H9 (cell line): ENCODE measurements at regions not wholly inside any gene's neighbourhood (a gene's known extent, or its start where the extent isn't known, plus 50 kb on each side); places are given as distances from the start of the nearest gene placed in this dataset.

Experiments used
- DNase-seq: peaks from one replicate; pipeline ENCODE4 v3.0.0-alpha.2; 2017
- H2AFZ ChIP-seq: one replicate; pipeline ENCODE4 v1.6.1; 2013; ENCODE audit warnings: mild to moderate bottlenecking, low read length, control low read depth, moderate library complexity
- H2AK5ac ChIP-seq: 2 replicates; pipeline ENCODE4 v1.6.1; 2013; ENCODE audit warnings: low read length, control low read depth, mixed read lengths; ENCODE audit not compliant: insufficient read length
- H2BK120ac ChIP-seq: one replicate; pipeline ENCODE4 v1.6.1; 2013; ENCODE audit warnings: low read depth, mild to moderate bottlenecking, low read length, control low read depth, inconsistent platforms; ENCODE audit not compliant: poor library complexity, severe bottlenecking
- H2BK12ac ChIP-seq: 2 replicates; pipeline ENCODE4 v1.6.1; 2013; ENCODE audit warnings: low read length, control low read depth, mixed read lengths, low read depth; ENCODE audit not compliant: insufficient read length
- H2BK15ac ChIP-seq: 2 replicates; pipeline ENCODE4 v1.6.1; 2013; ENCODE audit warnings: low read depth, low read length, control low read depth
- H2BK20ac ChIP-seq: one replicate; pipeline ENCODE4 v1.6.1; 2013; ENCODE audit warnings: low read depth, mild to moderate bottlenecking, low read length, control low read depth, inconsistent platforms; ENCODE audit not compliant: poor library complexity, severe bottlenecking
- H2BK5ac ChIP-seq: 2 replicates; pipeline ENCODE4 v1.6.1; 2013; ENCODE audit warnings: low read length, control low read depth, mixed read lengths; ENCODE audit not compliant: insufficient read length
- H3K14ac ChIP-seq: 2 replicates; pipeline ENCODE4 v1.6.1; 2013; ENCODE audit warnings: low read length, control low read depth; ENCODE audit not compliant: insufficient read depth
- H3K18ac ChIP-seq: 2 replicates; pipeline ENCODE4 v1.6.1; 2013; ENCODE audit warnings: low read depth, mild to moderate bottlenecking, mixed read lengths, low read length, control low read depth; ENCODE audit not compliant: insufficient read length
- H3K23ac ChIP-seq: 2 replicates; pipeline ENCODE4 v1.6.1; 2013; ENCODE audit warnings: low read length, control low read depth, mixed read lengths, low read depth; ENCODE audit not compliant: insufficient read length
- H3K23me2 ChIP-seq: 2 replicates; pipeline ENCODE4 v1.6.1; 2013; ENCODE audit warnings: low read depth, mild to moderate bottlenecking, mixed read lengths, low read length, control low read depth; ENCODE audit not compliant: insufficient read length, poor library complexity, severe bottlenecking
- H3K27ac ChIP-seq: 2 replicates; pipeline ENCODE4 v1.5.1; 2013; ENCODE audit warnings: low read length, control low read depth, mixed read lengths, low read depth; ENCODE audit not compliant: insufficient read length
- H3K27me3 ChIP-seq: 2 replicates; pipeline ENCODE4 v1.6.1; 2013; ENCODE audit warnings: low read length, control low read depth, inconsistent platforms; ENCODE audit not compliant: insufficient read depth
- H3K4ac ChIP-seq: 2 replicates; pipeline ENCODE4 v1.6.1; 2013; ENCODE audit warnings: low read depth, mild to moderate bottlenecking, control low read depth, inconsistent platforms, low read length, moderate library complexity
- H3K4me1 ChIP-seq: 2 replicates; pipeline ENCODE4 v1.6.1; 2013; ENCODE audit warnings: low read length, control low read depth, inconsistent platforms; ENCODE audit not compliant: insufficient read depth
- H3K4me2 ChIP-seq: 2 replicates; pipeline ENCODE4 v1.6.1; 2013; ENCODE audit warnings: low read length, control low read depth, mixed read lengths; ENCODE audit not compliant: insufficient read length, insufficient read depth
- H3K56ac ChIP-seq: 2 replicates; pipeline ENCODE4 v1.6.1; 2013; ENCODE audit warnings: low read depth, mild to moderate bottlenecking, mixed read lengths, low read length, control low read depth; ENCODE audit not compliant: insufficient read length
- H3K79me1 ChIP-seq: 2 replicates; pipeline ENCODE4 v1.6.1; 2013; ENCODE audit warnings: low read depth, mild to moderate bottlenecking, moderate library complexity, low read length, control low read depth, inconsistent platforms; ENCODE audit not compliant: insufficient read depth, poor library complexity, severe bottlenecking
- H3K79me2 ChIP-seq: 2 replicates; pipeline ENCODE4 v1.6.1; 2013; ENCODE audit warnings: low read length, control low read depth, inconsistent platforms; ENCODE audit not compliant: insufficient read depth
- H3K9ac ChIP-seq: 2 replicates; pipeline ENCODE4 v1.6.1; 2013; ENCODE audit warnings: low read length, control low read depth, mixed read lengths; ENCODE audit not compliant: insufficient read length; ENCODE audit errors: extremely low read depth
- H3K9me3 ChIP-seq: one replicate; pipeline ENCODE4 v1.6.1; 2013; ENCODE audit warnings: low read depth, low read length, inconsistent platforms; ENCODE audit not compliant: control insufficient read depth
- H3T11ph ChIP-seq: one replicate; pipeline ENCODE4 v1.6.1; 2013; ENCODE audit warnings: mild to moderate bottlenecking, low read length, control low read depth, inconsistent platforms
- H4K20me1 ChIP-seq: one replicate; pipeline ENCODE4 v1.6.1; 2013; ENCODE audit not compliant: control insufficient read depth, insufficient read length, insufficient read depth
- H4K5ac ChIP-seq: 2 replicates; pipeline ENCODE4 v1.6.1; 2013; ENCODE audit warnings: low read depth, mild to moderate bottlenecking, mixed read lengths, low read length, control low read depth; ENCODE audit not compliant: insufficient read length
- H4K8ac ChIP-seq: replicated peaks from 2 replicates; pipeline ENCODE4 v1.6.1; 2013; ENCODE audit warnings: low read length, control low read depth, mixed read lengths, low read depth; ENCODE audit not compliant: insufficient read length
- H4K91ac ChIP-seq: 2 replicates; pipeline ENCODE4 v1.6.1; 2013; ENCODE audit warnings: low read depth, mild to moderate bottlenecking, moderate library complexity, mixed read lengths, low read length, control low read depth; ENCODE audit not compliant: insufficient read length
- H3K27ac Mint-ChIP-seq, 3 experiments: 2 replicates in 2 of 3; 3 replicates in 1 of 3; pipeline ENCODE4 v1.8.0; 2020 to 2021; ENCODE audit warnings: mixed read lengths in 3 of 3, mild to moderate bottlenecking in 1 of 3, moderate library complexity in 1 of 3
- H3K27me3 Mint-ChIP-seq: 2 replicates; pipeline ENCODE4 v1.8.0; 2021; ENCODE audit warnings: low read depth, mild to moderate bottlenecking, moderate library complexity, mixed read lengths
- H3K36me3 Mint-ChIP-seq, 3 experiments: 2 replicates in 2 of 3; 3 replicates in 1 of 3; pipeline ENCODE4 v1.8.0; 2020 to 2021; ENCODE audit warnings: low read depth in 3 of 3, mixed read lengths in 3 of 3; ENCODE audit not compliant: insufficient read depth in 1 of 3
- H3K4me1 Mint-ChIP-seq, 2 experiments: 2 replicates each; pipeline ENCODE4 v1.8.0; 2020; ENCODE audit warnings: mixed read lengths in 2 of 2
- H3K4me3 Mint-ChIP-seq, 2 experiments: 2 replicates in 1 of 2; 3 replicates in 1 of 2; pipeline ENCODE4 v1.8.0; 2020 to 2021; ENCODE audit warnings: mild to moderate bottlenecking in 2 of 2, mixed read lengths in 2 of 2, moderate library complexity in 1 of 2
- H3K9me3 Mint-ChIP-seq, 2 experiments: 2 replicates in 1 of 2; 3 replicates in 1 of 2; pipeline ENCODE4 v1.8.0; 2020; ENCODE audit warnings: mild to moderate bottlenecking in 2 of 2, mixed read lengths in 2 of 2, moderate library complexity in 1 of 2
- CTCF ChIP-seq: fragments of 200-600 bp; sonication (generic); conservative IDR thresholded peaks from 3 replicates; pipeline ENCODE4 v1.8.0; 2021; ENCODE audit warnings: antibody characterized with exemption, mild to moderate bottlenecking
- WGBS: extraction: QIAGEN DNeasy Blood & Tissue Kit; methylation state at CpG from one replicate; pipeline ENCODE4 v1.1.7; 2013; ENCODE audit warnings: missing lambda C conversion rate, low lambda C conversion rate, mixed read lengths; ENCODE audit not compliant: insufficient read length; ENCODE audit errors: extremely low coverage; 5-methylcytosine and 5-hydroxymethylcytosine counted together

- Histone ChIP-seq H4K5ac (no peak overlapping the region), H3K27ac (no peak overlapping the region)
Measured at GRCh38 chr16:6958184-6958583, 374.5 kb upstream of the RBFOX1 start.

More at GRCh38 chr16:6958184-6958583, 374.5 kb upstream of the RBFOX1 start:
- Histone ChIP-seq H3K18ac (no peak overlapping the region), H3K23ac (no peak overlapping the region), H2AFZ (no peak overlapping the region), H3K27me3 (no peaks in the 10 kb centered on the region), H3K4me2 (no peak overlapping the region), H3K4ac (no peak overlapping the region), H4K8ac (no peak overlapping the region), H2BK120ac (no peak overlapping the region), H2BK15ac (no peak overlapping the region), H2BK12ac (no peak overlapping the region), H3K79me2 (no peaks in the 10 kb centered on the region), H3K79me1 (no peaks in the 10 kb centered on the region), H3K9me3 (no peaks in the 10 kb centered on the region), H2BK5ac (no peak overlapping the region), H3K14ac (no peak overlapping the region), H3K9ac (no peak overlapping the region), H3K56ac (no peak overlapping the region), H3T11ph (no peak overlapping the region), H2BK20ac (no peak overlapping the region), H4K20me1 (no peaks in the 10 kb centered on the region), H3K4me1 (no peaks in the 10 kb centered on the region), H3K23me2 (no peaks in the 10 kb centered on the region), H2AK5ac (no peak overlapping the region), H4K91ac (no peak overlapping the region)
- no CpG with 5 or more reads among the region's 8 CpGs for WGBS
- Mint-ChIP-seq H3K9me3 (no peaks in the 10 kb centered on the region), H3K4me3 (no peak overlapping the region), H3K36me3 (no peaks in the 10 kb centered on the region), H3K27me3 (peaks cover 22% of the 10 kb centered on the region), H3K4me1 (peaks cover 0 to 6% of the 10 kb centered on the region in 2 experiments; a peak in 3 of 4 replicates), H3K27ac (no peak overlapping the region; a peak in 1 of 7 replicates)
- no peak for TF ChIP-seq CTCF
- no peak for DNase-seq
